Aorta (tissue), 5 donors: ENCODE measurements at regions not wholly inside any gene's neighbourhood (a gene's known extent, or its start where the extent isn't known, plus 50 kb on each side); places are given as distances from the start of the nearest gene placed in this dataset.
"Not testable (repeated sequence)": the region's sequence is repeated elsewhere in the genome, so short reads cannot be mapped to it uniquely, and the experiment has no call there.

Experiments used
- ATAC-seq: fragments of 200-7000 bp; cut with Tn5 transposase; one replicate; pipeline ENCODE4 v1.9.1; 2022; ENCODE audit warnings: moderate library complexity; ENCODE audit not compliant: low FRiP score
- DNase-seq, 2 donors: peaks; one replicate each; pipeline ENCODE4 v3.0.0-alpha.2; 2020
- H3K27ac ChIP-seq, 2 donors: one replicate each; pipeline ENCODE4 v1.5.1; 2013; ENCODE audit warnings: low read length in 2 of 2, mild to moderate bottlenecking in 2 of 2, moderate library complexity in 2 of 2, control low read depth in 1 of 2, inconsistent platforms in 1 of 2, low read depth in 1 of 2
- H3K27me3 ChIP-seq, 2 donors: one replicate each; pipeline ENCODE4 v1.6.1; 2013; ENCODE audit warnings: control low read depth in 1 of 2, low read length in 1 of 2, mild to moderate bottlenecking in 1 of 2, moderate library complexity in 1 of 2; ENCODE audit not compliant: insufficient read depth in 2 of 2, control insufficient read depth in 1 of 2
- H3K36me3 ChIP-seq, 2 donors: one replicate each; pipeline ENCODE4 v1.6.1; 2013; ENCODE audit warnings: control low read depth in 1 of 2, low read length in 1 of 2, mild to moderate bottlenecking in 1 of 2; ENCODE audit not compliant: insufficient read depth in 2 of 2, control insufficient read depth in 1 of 2
- H3K4me1 ChIP-seq, 2 donors: one replicate each; pipeline ENCODE4 v1.6.1; 2013; ENCODE audit warnings: low read length in 2 of 2, control low read depth in 1 of 2, mild to moderate bottlenecking in 1 of 2, moderate library complexity in 1 of 2; ENCODE audit not compliant: insufficient read depth in 2 of 2, control insufficient read depth in 1 of 2
- H3K4me3 ChIP-seq, 2 donors: one replicate each; pipeline ENCODE4 v1.5.1; 2013; ENCODE audit warnings: low read length in 2 of 2, control low read depth in 1 of 2, mild to moderate bottlenecking in 1 of 2
- H3K9me3 ChIP-seq: one replicate; pipeline ENCODE4 v1.6.1; 2013; ENCODE audit warnings: mild to moderate bottlenecking, low read length; ENCODE audit not compliant: control insufficient read depth
- WGBS, 2 donors: extraction: QIAGEN DNeasy Blood & Tissue Kit; methylation state at CpG; one replicate each; pipeline ENCODE4 v1.1.7; 2013; 5-methylcytosine and 5-hydroxymethylcytosine counted together
- intact Hi-C, 2 donors: fragments of 100-400 bp; cut with DNase I; formaldehyde crosslinking; loops; one replicate each; pipeline versions ENCODE4 v1.14.2 to v1.15.0; 2022
- donor health status: healthy with polysubstance abuse.
- donor health status: Bipolar disorder and iron deficiency.
- donor health status: DM: no; HTN: no; CAD: no.
- donor health status: DM: no; HTN: no; CAD: no.
- donor health status: DM: yes; HTN: yes; CAD: no.

- 95 to 96% methylated on average over 12 of the region's 12 CpGs for WGBS, 2 donors
- no peak overlapping the region for H3K4me3 ChIP-seq
- no peaks in the 10 kb centered on the region for H3K4me1 ChIP-seq
- H3K27me3 ChIP-seq: no peaks in the 10 kb centered on the region
- DNase-seq (no peak), ATAC-seq (no peak)
- H3K9me3 ChIP-seq: no peaks in the 10 kb centered on the region
- no peaks in the 10 kb centered on the region for H3K36me3 ChIP-seq
- intact Hi-C loops: no loop called here
- no peak overlapping the region for H3K27ac ChIP-seq
Measured at GRCh38 chr13:60274655-60275054, 110.9 kb upstream of the DIAPH3 start.

- 83 to 86% methylated on average over 9 of the region's 9 CpGs for WGBS, 2 donors
- no peaks in the 10 kb centered on the region for H3K27me3 ChIP-seq
- ATAC-seq (no peak), DNase-seq (no peak)
- no peaks in the 10 kb centered on the region for H3K9me3 ChIP-seq
- no peaks in the 10 kb centered on the region for H3K36me3 ChIP-seq
- H3K27ac ChIP-seq: no peak overlapping the region
- no peak overlapping the region for H3K4me3 ChIP-seq
- intact Hi-C loops: no loop called here
- H3K4me1 ChIP-seq: no peaks in the 10 kb centered on the region
Measured at GRCh38 chr13:60275208-60275607, 111.5 kb upstream of the DIAPH3 start.

DNA sequence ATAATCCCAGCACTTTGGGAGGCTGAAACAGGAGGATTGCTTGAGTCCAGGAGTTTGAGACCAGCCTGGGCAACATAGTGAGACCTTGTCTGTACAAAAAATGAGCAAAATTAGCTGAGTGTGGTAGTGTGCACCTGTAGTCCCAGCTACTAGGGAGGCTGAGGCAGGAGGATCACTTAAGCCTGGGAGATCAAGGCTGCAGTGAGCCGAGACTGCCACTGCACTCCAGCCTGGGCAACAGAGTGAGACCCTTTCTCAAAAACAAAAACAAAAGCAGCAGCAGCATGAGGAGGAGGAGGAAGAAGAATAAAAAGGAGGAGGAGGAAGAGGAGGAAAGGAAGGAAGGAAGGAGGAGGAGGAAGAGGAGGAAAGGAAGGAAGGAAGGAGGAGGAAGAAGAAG is 116.5 kb upstream of the TDRD3 start:
- intact Hi-C loops, H3K9me3 ChIP-seq, H3K27ac ChIP-seq, ATAC-seq, DNase-seq, H3K36me3 ChIP-seq, H3K27me3 ChIP-seq, H3K4me3 ChIP-seq, H3K4me1 ChIP-seq: not testable (repeated sequence)
- 96 to 98% methylated on average over 1 of the region's 1 CpG for WGBS, 2 donors

DNA sequence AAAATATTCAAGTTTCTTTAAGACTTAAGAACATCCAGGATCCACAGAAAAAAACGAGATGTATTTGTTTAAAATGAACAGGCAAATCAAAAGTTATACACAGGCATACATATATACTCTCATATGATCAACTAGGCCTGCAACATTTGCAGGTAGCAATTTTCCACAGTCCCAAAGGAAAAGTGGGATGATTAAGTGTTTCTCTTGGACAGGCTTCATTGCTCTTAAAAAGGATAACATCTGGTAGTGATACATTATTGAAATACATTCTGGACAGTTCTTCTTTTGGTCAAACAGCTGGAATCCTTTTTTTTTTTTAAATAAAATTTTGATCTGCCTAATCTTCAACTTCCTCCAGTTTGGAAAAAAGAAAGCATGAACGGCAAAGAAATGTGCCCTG is 114.8 kb upstream of the TDRD3 start:
- Histone ChIP-seq H3K9me3 (no peaks in the 10 kb centered on the region), H3K27me3 (no peaks in the 10 kb centered on the region), H3K36me3 (no peaks in the 10 kb centered on the region), H3K27ac (no peak overlapping the region), H3K4me1 (no peaks in the 10 kb centered on the region), H3K4me3 (no peak overlapping the region)
- no peak for ATAC-seq
- WGBS, 2 donors: 28% methylated on average over 2 of the region's 2 CpGs
- intact Hi-C loops: no loop called here
- no peak for DNase-seq

GRCh38 chr13:60282708-60283107 is 114.3 kb upstream of the TDRD3 start:
- no peak for ATAC-seq
- H3K4me3 ChIP-seq: no peak overlapping the region
- WGBS, 2 donors: 73 to 83% methylated on average over 1 of the region's 1 CpG
- H3K27me3 ChIP-seq: no peaks in the 10 kb centered on the region
- H3K27ac ChIP-seq: no peak overlapping the region
- DNase-seq: no peak
- H3K4me1 ChIP-seq: no peaks in the 10 kb centered on the region
- no peaks in the 10 kb centered on the region for H3K36me3 ChIP-seq
- intact Hi-C loops: no loop called here
- no peaks in the 10 kb centered on the region for H3K9me3 ChIP-seq

DNA sequence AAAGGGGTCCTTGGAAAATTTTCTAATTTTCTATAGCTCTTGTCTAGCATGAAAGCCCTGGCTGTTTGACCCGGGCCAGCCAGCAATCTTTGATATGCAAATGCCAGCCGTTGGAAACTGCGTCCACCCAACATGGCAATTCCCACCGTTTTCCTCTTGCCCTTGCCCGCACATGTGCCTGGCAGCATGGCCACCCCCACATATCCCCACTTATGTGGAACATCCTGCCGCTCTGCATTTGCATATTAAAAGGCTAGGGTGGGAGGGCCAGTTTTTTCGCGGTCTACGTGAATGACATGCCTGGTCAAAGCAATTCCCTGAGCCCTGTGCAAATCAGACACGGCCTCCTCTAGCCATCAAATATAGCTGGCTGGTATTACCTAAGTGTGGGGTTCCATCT is 110.3 kb upstream of the TDRD3 start:
- ATAC-seq (no peak), DNase-seq (no peak)
- no peak overlapping the region for H3K27ac ChIP-seq
- no peaks in the 10 kb centered on the region for H3K27me3 ChIP-seq
- no peaks in the 10 kb centered on the region for H3K4me1 ChIP-seq
- no peaks in the 10 kb centered on the region for H3K36me3 ChIP-seq
- no peaks in the 10 kb centered on the region for H3K9me3 ChIP-seq
- WGBS, 2 donors: 92 to 96% methylated on average over 10 of the region's 10 CpGs
- intact Hi-C loops: no loop called here
- H3K4me3 ChIP-seq: no peak overlapping the region

DNA sequence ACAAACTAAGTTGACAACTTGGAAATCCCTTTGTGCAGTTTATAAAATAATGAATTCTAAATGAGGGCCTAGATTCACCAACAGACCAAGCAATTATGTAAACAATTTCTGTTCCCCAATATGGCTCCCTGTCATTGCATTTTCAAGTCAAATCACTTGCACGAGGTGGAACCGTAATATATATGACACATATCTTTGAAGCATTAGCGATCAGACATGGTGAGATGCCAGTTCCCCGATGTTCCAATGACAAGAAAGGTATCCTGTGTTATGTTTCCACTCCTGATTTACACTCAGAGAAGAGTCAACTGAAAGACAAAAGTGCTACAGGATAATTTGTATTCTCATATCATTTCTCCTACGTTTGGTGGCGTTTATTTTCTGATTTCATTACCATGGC is 108.5 kb upstream of the TDRD3 start:
- no peak overlapping the region for H3K27ac ChIP-seq
- ATAC-seq: no peak
- no peaks in the 10 kb centered on the region for H3K36me3 ChIP-seq
- H3K27me3 ChIP-seq: no peaks in the 10 kb centered on the region
- DNase-seq: no peak
- intact Hi-C loops: no loop called here
- 64 to 76% methylated on average over 6 of the region's 6 CpGs for WGBS, 2 donors
- no peaks in the 10 kb centered on the region for H3K4me1 ChIP-seq
- no peaks in the 10 kb centered on the region for H3K9me3 ChIP-seq
- H3K4me3 ChIP-seq: no peak overlapping the region

DNA sequence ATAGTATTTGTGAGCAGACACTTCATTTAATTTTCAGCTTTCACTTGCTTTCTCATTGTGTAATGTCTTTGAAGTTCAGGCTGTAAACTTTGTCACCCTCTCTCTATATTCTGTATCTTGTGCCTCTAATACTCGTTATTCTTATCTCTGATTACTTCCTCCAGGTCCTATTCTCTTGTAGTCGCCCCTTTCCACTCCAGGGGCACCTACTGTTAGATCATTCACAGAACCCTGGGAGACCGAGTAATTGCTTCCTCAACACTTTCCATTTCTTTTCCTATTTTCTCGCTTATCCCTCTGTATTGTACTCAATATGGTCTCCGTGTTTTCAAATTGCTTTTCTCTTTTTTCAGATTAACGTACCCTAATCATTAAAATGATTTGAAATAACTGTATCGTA is 93.9 kb upstream of the TDRD3 start:
- Histone ChIP-seq H3K9me3 (no peaks in the 10 kb centered on the region), H3K4me1 (no peaks in the 10 kb centered on the region), H3K27me3 (no peaks in the 10 kb centered on the region), H3K36me3 (no peaks in the 10 kb centered on the region), H3K4me3 (no peak overlapping the region), H3K27ac (no peak overlapping the region)
- DNase-seq: no peak
- intact Hi-C loops: no loop called here
- WGBS, 2 donors: 77 to 79% methylated on average over 7 of the region's 7 CpGs
- no peak for ATAC-seq

- ATAC-seq (no peak), DNase-seq (no peak)
- H3K4me1 ChIP-seq: no peaks in the 10 kb centered on the region
- no peak overlapping the region for H3K27ac ChIP-seq
- H3K9me3 ChIP-seq: no peaks in the 10 kb centered on the region
- no peaks in the 10 kb centered on the region for H3K27me3 ChIP-seq
- H3K36me3 ChIP-seq: no peaks in the 10 kb centered on the region
- no peak overlapping the region for H3K4me3 ChIP-seq
- intact Hi-C loops: no loop called here
- WGBS, 2 donors: 77 to 82% methylated on average over 4 of the region's 4 CpGs
Measured at GRCh38 chr13:60311527-60311926, 85.5 kb upstream of the TDRD3 start.
